NCI-H460 (cell line): ENCODE measurements at regions not wholly inside any gene's neighbourhood (a gene's known extent, or its start where the extent isn't known, plus 50 kb on each side); places are given as distances from the start of the nearest gene placed in this dataset.

ENCODE experiments used
- DNase-seq: peaks from one replicate; pipeline ENCODE4 v3.0.0-alpha.2; 2016; ENCODE audit warnings: low read depth; ENCODE audit errors: extremely low read depth

- no peak for DNase-seq
These were observed 1246.7 kb upstream of the SORCS1 start for GRCh38 chr10:108411206-108411605.

DNA sequence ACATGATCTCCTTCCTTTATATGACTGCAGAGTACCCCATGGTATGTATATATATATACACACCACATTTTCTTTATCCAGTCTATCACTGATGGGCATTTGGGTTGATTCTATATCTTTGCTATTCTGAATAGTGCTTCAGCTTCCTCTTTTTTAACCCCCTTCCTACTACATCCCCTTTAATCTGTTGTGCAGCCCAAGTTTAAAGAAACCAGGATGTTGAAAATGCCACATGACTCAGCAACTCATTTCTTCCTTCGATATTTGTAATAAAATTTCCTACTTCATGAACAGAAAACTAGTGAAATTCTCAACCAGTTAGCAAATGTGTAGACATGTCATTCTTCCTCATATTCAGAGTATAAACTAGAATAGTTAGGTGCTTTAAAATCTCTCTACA, 1245.7 kb upstream of the SORCS1 start:
- DNase-seq, result no peak

DNA sequence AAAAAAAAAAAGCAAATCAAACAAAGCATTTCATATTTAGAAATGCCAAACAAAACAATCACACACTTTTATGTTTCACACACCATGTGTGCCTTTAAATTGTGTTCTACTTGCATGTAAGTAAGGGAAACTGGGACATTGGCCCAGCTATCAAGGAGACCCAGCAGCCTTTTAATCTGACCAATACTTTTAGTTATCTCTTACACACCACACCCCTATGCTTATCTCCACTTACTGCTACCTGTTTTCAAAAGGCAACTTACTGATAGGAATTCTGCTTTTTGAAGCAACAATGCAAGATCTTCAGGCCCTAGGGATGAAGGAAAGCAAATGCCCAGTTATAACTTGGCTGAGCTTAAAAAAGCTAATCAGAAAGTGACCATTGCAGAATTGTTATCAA, 1244.8 kb upstream of the SORCS1 start:
- DNase-seq, result no peak

DNA sequence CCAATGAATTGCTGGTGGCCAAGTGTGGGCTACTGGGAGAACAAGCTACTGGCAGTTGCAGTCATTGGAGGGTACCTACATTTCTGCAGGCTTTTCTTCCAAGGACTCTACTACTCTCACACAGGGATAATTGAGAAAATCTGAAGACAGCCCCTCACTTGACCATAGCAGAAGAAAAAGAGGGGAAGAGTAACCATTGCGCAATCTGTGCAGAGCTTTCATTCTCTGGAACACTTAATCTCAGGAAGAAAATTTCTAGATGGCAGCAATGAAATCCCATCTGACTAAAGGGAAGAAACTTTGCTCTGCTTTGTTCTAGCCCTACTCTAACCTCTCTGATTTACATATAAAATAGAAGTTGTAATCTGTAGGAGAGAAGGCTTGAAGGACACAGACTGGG, 1239.6 kb upstream of the SORCS1 start:
- DNase-seq, result no peak

DNA sequence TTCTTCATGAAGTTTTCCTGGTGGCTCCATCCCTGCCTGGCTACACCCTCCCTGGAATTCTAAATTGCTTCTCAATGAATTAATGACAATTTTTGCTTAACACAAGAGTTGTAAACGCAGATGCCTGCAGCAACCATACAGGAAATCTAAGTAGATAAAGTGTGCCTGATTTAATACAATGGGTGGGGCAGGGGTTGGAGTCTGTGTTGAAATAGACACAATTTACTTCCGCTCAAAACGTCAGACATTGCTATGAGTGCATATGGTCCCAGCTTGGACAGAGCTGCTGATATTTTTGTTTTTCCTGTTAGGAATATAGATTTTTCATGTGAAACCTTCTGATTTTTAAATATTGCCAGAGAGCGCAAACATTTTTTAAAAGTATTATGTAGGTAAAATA, 1235.0 kb upstream of the SORCS1 start:
- DNase-seq, result no peak

GRCh38 chr10:108393089-108393488, 1228.6 kb upstream of the SORCS1 start:
- DNase-seq, result no peak

GRCh38 chr10:108392286-108392685, 1227.8 kb upstream of the SORCS1 start:
- no peak for DNase-seq

- no peak for DNase-seq
These were observed 1224.2 kb upstream of the SORCS1 start for GRCh38 chr10:108388706-108389105.

DNA sequence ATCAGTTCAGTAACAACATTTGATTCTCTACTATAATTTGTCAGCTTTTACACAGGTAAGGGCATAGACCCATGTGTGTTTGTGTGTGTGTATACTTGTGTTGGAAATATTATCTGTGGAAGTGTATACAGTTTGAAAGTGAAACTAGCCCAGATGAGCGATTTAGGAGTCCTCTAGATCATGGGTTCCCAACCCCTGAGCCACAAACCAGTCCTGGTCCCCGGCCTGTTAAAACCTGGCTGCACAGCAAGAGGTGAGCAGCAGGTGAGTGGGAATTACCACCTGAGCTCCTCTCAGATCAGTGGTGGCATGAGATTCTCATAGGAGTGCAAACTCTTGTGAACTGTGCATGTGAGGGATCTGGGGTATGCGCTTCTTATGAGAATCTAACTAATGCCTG, 1221.5 kb upstream of the SORCS1 start:
- no peak for DNase-seq

DNA sequence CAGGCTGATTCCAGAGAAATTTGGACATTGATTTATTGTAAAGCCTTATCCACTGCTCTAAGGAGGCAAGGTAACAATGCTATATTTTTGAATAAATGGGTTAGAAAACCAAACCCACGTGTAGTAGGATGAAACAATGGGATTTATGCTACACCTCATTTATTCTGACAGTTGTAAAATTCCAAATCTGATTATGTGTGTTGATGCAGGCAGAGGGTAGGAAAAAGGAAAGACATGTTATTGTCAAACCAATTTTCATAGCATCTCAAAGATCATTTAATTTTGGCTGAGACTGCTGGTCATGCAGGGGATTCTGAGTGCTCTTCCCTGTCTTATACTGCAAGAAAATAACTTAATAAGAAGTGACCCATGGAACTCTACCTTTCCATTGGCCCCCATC, 1219.9 kb upstream of the SORCS1 start:
- no peak for DNase-seq

DNA sequence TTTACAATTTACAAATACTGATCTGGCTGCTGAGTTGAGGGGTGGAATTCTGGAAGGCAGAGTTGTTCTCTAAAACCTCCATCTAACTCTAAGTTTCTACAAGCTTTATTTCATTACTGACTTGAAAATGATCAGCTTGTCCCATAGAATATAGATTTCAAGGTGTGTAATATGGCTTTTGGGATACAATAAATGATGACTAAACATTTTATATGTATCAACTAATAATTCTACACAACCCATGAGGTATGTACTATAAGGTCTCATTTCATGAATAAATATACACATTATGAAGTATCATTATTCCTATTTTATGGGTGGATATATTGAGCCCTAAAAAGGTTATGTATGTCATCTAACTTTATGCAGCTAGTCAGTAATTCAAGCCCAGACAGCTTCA, 1214.3 kb upstream of the SORCS1 start:
- DNase-seq, result no peak

GRCh38 chr10:108375691-108376090, 1211.2 kb upstream of the SORCS1 start:
- DNase-seq, result no peak

- no peak for DNase-seq
These were observed 1210.5 kb upstream of the SORCS1 start for GRCh38 chr10:108374991-108375390.

DNA sequence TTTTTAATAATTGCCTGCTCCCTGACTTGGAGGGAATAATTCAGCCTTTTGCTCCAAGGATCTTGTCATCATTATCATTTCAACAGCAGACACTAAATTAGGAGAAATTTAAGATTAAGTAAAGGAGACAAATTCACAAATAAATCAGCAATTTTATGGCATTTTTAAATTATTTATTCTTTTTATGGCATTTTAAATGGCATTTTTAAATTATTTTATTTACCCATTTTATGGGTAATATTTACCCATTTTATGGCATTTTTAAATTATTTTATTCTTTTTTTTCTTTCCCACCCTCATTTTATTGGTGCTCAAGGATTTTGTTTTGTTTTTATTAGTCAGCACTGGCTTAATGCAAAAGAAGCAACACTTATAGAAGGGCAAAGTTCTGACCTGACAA, 1201.0 kb upstream of the SORCS1 start:
- no peak for DNase-seq

- DNase-seq, result no peak
These were observed 1199.1 kb upstream of the SORCS1 start for GRCh38 chr10:108363576-108363975.

DNA sequence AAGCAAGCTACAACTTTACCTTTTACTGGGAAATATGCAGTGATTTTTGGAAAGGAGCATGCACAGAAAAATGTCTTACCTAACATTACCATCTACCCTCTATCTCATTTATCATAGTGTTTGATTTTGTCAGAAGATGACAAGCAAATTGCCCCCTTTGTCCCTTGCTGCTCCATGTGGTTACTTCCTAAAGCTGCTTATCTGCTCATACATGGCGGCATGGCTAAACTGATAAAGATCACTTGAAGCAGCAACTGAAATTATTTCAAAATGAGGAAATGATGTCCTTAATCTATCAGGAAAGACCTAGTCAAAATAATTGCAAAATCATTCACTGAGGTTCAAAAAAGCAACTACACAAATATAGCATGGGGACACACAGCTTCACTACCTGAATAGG, 1198.5 kb upstream of the SORCS1 start:
- DNase-seq, result no peak

DNA sequence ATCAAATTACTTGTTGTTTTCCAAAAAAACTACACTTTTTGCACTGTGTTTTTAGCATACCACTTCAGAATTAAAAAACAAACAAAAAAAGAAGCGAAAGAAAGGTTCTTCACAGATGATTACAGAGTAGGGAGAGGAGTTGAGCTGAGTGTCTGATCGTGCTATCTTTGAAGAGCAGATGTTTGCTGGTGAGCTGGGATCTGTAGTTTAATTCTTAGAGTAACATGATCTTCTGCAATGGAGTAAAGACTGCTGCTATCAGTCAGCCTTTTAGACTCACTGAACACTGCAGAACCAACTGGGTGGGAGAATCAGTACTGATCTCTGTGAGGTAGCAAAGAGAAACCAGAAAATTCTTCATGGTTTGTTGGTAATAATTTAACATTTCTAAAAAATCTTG, 1197.8 kb upstream of the SORCS1 start:
- DNase-seq, result no peak

DNA sequence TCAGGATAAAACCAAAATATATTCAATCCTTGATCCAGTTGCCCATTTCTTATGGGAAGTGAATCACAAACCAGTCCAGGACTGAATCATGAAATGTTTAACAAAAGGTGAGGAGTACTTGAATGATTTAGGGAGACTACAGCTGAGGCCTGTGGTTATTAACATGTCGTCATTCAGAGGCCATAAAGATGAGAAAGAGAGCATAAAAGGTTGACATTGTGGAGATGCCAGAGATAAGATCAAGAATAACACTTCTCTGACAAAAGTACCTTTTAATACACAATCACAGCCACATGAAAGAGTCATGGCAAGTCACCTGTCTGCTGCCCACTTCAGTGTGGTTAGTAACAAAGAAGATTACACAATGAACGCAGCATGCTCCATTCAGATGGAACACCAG, 1195.7 kb upstream of the SORCS1 start:
- no peak for DNase-seq

- peak; percentile 31 for DNase-seq
These were observed 1194.4 kb upstream of the SORCS1 start for GRCh38 chr10:108358912-108359311.

DNA sequence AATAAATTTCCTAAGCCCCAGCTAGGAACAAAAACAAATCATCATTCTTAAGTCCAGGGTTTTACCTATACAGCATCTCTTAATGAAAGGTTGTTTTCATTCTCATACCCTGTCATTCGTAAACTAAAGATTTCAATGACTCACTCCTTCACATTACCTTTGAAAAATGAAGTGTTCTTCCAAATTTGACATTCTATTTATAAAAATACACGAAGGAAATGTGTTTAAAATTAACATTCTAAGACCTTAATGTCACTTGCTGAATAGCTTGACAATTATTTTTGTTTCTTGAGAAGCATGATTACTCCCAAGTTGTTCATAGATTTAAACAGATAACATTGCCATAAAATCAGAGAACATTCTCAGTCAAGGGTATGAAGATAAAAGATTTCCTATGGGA, 1188.3 kb upstream of the SORCS1 start:
- DNase-seq, result no peak

- DNase-seq, result no peak
These were observed 1183.7 kb upstream of the SORCS1 start for GRCh38 chr10:108348215-108348614.

DNA sequence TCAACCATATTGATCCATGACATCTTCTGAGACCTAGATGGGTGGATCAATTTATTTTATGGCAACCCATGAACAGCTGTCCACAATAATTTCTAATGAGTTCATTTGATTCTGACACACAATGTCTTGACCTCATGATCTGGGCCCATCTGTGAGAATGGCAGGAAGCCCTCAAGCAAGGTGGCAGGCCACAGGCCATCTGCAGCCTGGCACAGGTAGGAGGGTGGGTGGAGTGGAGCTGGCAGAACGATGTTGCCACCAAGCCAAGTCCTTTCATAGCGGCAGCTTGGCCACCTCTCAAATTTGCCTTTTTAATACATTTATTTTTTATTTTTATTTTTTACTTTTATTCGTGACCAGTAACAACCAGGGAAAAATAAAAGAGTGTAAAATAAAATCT, 1181.6 kb upstream of the SORCS1 start:
- no peak for DNase-seq

- no peak for DNase-seq
These were observed 1173.6 kb upstream of the SORCS1 start for GRCh38 chr10:108338146-108338545.

DNA sequence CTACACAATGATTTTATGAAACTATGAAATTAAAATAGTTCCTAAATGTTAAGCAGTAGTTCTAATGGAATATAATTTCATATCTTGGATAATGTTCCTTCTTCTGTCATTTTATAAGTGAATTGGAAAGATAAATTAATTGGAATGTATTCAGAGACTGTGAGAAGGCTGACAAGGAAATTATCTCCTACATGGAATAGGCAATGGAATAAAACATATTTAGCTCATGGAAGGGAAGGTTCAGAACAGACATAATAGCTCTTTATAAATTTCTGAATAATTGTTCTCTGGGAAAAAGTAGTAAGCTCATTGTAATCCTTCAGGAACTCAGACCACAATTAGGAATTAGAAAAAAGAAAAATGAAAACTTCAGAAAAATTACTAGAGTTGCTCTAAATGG, 1172.3 kb upstream of the SORCS1 start:
- no peak for DNase-seq
